ENCODE measurements at regions not wholly inside any gene's neighbourhood (a gene's known extent, or its start where the extent isn't known, plus 50 kb on each side); places are given as distances from the start of the nearest gene placed in this dataset.

- Histone ChIP-seq H3K79me2 (ENCODE audit: insufficient read depth, low read length) (no peaks in the 10 kb centered on the region), H3K27ac (ENCODE audit: extremely low read length, insufficient read depth, low read length) (no peak overlapping the region), H4K20me1 (ENCODE audit: insufficient read depth, low read length) (no peaks in the 10 kb centered on the region), H3K4me2 (ENCODE audit: low read depth, low read length) (no peak overlapping the region), H2AFZ (ENCODE audit: low read length) (no peak overlapping the region), H3K36me3 (replicated peaks in 1 of 2; ENCODE audit: control insufficient read depth in 1 of 2, insufficient read depth in 2 of 2, low read length in 2 of 2) (no peaks in the 10 kb centered on the region), H3K9ac (ENCODE audit: insufficient read depth, low read depth, low read length) (no peak overlapping the region), H3K4me1 (ENCODE audit: insufficient read depth, low read length) (no peaks in the 10 kb centered on the region), H3K27me3 (ENCODE audit: control insufficient read depth in 1 of 2, insufficient read depth in 2 of 2, low read length in 2 of 2) (peaks cover 0 to 4% of the 10 kb centered on the region in 2 experiments; a peak in 1 of 5 replicates), H3K9me3 (ENCODE audit: low read length) (no peaks in the 10 kb centered on the region), H3K4me3 (replicated peaks in 1 of 3; ENCODE audit: insufficient read depth in 1 of 3, low read depth in 2 of 3, low read length in 3 of 3) (no peak overlapping the region)
- ATAC-seq (no peak), FAIRE-seq (no peak), DNase-seq (ENCODE audit: low spot score) (no peak)
- in situ Hi-C loops (cut with HindIII; ENCODE audit: extremely low pct_ligation_motif_present, low pct_unique_long_range_greater_than_20kb): no loop called here
- intact Hi-C loops (cut with micrococcal nuclease; ENCODE audit: unreplicated experiment): no loop called here
- BruUV-seq (replicated peaks): no TSS peak
- 0% methylated on average over 2 of the region's 2 CpGs for WGBS (ENCODE audit: low lambda C conversion rate)
- CTCF ChIA-PET (ENCODE audit: low intra/inter-chr PET ratio, low total read pairs): no interaction called here
- TF ChIP-seq HDAC1 (CRISPR knock-in tag; IDR thresholded peaks at IDR 0.05): no peak
- TF ChIP-seq ATF7-NPFF (CRISPR knock-in tag; IDR thresholded peaks at IDR 0.05; ENCODE audit: low read depth): no peak
- no peak for TF ChIP-seq ZNF253 (CRISPR knock-in tag; IDR thresholded peaks at IDR 0.05; ENCODE audit: borderline replicate concordance)
- TF ChIP-seq ZNF432 (CRISPR knock-in tag; IDR thresholded peaks at IDR 0.05; ENCODE audit: borderline replicate concordance): no peak
- no peak for TF ChIP-seq ATRX (CRISPR knock-in tag; IDR thresholded peaks at IDR 0.05; ENCODE audit: borderline replicate concordance)
- TF ChIP-seq ZNF597 (CRISPR knock-in tag; IDR thresholded peaks at IDR 0.05): no peak
- no peak for TF ChIP-seq RAD21 (CRISPR knock-in tag; IDR thresholded peaks at IDR 0.05)
- no peak for TF ChIP-seq ZNF629 (CRISPR knock-in tag; conservative IDR thresholded peaks at IDR 0.05)
- TF ChIP-seq MATR3 (CRISPR knock-in tag; IDR thresholded peaks at IDR 0.05): no peak
- TF ChIP-seq RAD51 (IDR thresholded peaks at IDR 0.05; ENCODE audit: borderline replicate concordance): no peak
- POLR2A ChIA-PET: no interaction called here
These were observed 649.0 kb upstream of the RAB6C start for GRCh38 chr2:129330504-129330903.
